Astrocyte (in vitro differentiated cells and primary cell): ENCODE measurements at regions not wholly inside any gene's neighbourhood (a gene's known extent, or its start where the extent isn't known, plus 50 kb on each side); places are given as distances from the start of the nearest gene placed in this dataset.

Source experiments
- CTCF ChIP-seq: IDR thresholded peaks from 2 replicates; pipeline ENCODE4 v1.5.1; 2011; ENCODE audit warnings: low read depth, mild to moderate bottlenecking, inconsistent platforms, low read length, moderate library complexity; ENCODE audit not compliant: insufficient read depth
- EZH2 ChIP-seq: IDR thresholded peaks from 2 replicates; pipeline ENCODE4 v1.6.1; 2012; ENCODE audit warnings: mild to moderate bottlenecking, low read length, inconsistent platforms; ENCODE audit not compliant: insufficient read depth

GRCh38 chr1:4871373-4871772, 217.0 kb downstream of the AJAP1 start:
- TF ChIP-seq CTCF (no peak), EZH2 (no peak)
